Fibroblast of pulmonary artery (primary cell): ENCODE measurements at regions not wholly inside any gene's neighbourhood (a gene's known extent, or its start where the extent isn't known, plus 50 kb on each side); places are given as distances from the start of the nearest gene placed in this dataset.

Source experiments
- DNase-seq: peaks from one replicate; pipeline ENCODE4 v3.0.0-alpha.2; 2010; ENCODE audit warnings: low read depth
- H3K4me3 ChIP-seq: replicated peaks from 2 replicates; pipeline ENCODE4 v1.5.1; 2011; ENCODE audit warnings: low read depth, mild to moderate bottlenecking, control low read depth, low read length, moderate library complexity
- TF ChIP-seq, protein P1 (sequence below): IDR thresholded peaks from 2 replicates; pipeline ENCODE4 v1.5.1; 2011; ENCODE audit warnings: mild to moderate bottlenecking, control low read depth, low read length, inconsistent platforms; ENCODE audit errors: missing control alignments

DNA sequence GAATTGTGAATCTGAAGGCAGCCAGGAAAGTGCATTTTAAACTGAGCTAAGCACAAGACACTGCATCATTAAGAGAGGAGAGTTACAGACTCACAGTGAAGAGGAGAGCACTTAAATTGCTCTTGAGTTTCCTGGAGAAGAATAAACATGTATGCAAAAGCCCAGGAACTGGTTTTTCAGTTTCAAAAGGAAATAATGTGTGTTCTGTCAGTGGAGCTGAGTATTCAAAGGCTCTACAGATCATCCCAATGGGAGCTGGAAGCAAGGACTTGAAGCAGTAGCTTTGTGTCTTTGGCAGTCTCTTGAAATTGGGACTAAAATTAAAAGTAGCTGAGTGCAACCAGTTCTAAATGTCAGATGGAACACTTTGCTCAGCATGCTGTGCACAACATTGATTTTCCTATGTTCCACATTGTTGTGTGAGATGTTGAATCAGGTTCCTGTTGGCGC, 147.5 kb upstream of the ANK2 start:
- no peak overlapping the region for H3K4me3 ChIP-seq
- TF ChIP-seq, protein P1, sequence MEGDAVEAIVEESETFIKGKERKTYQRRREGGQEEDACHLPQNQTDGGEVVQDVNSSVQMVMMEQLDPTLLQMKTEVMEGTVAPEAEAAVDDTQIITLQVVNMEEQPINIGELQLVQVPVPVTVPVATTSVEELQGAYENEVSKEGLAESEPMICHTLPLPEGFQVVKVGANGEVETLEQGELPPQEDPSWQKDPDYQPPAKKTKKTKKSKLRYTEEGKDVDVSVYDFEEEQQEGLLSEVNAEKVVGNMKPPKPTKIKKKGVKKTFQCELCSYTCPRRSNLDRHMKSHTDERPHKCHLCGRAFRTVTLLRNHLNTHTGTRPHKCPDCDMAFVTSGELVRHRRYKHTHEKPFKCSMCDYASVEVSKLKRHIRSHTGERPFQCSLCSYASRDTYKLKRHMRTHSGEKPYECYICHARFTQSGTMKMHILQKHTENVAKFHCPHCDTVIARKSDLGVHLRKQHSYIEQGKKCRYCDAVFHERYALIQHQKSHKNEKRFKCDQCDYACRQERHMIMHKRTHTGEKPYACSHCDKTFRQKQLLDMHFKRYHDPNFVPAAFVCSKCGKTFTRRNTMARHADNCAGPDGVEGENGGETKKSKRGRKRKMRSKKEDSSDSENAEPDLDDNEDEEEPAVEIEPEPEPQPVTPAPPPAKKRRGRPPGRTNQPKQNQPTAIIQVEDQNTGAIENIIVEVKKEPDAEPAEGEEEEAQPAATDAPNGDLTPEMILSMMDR = no peak
- DNase-seq = no peak

DNA sequence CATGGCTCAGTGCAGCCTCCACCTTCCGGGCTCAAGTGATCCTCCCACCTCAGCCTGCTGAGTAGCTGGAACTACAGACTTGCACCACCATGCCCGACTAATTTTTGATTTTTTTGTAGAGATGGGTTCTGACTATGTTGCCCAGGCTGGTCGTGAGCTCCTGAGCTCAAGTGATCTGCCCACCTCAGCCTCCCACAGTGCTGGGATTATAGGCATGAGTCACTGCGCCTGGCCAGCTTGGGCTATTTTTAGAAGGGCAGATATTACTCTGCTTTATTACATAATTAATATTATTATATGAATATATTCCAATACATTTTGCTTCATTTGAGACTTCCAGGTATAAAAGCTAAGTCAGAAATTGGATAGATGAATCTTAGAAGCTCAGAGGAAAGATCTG, 143.7 kb upstream of the ANK2 start:
- DNase-seq = no peak
- TF ChIP-seq, protein P1 = no peak
- H3K4me3 ChIP-seq = no peak overlapping the region

DNA sequence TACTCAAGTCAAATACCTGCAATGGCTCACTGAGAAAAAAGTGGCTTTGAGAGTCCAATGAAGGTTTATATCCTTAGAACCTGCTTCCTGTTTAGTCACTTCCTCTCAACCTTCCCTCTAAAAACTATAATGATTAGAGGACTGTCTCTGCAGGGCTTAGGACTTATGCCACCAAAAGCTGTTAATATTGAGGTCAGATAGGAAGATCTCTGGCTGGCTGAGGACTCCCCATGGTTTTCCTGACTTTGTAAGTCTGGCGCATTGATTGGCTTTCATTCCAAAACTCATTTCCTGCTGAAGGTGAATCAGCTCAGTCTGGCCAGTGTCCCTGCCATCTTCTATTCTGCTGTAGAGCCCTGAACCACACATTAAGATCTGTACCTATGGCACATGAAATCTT, 140.9 kb upstream of the ANK2 start:
- no peak for DNase-seq
- no peak overlapping the region for H3K4me3 ChIP-seq
- TF ChIP-seq, protein P1 = no peak

DNA sequence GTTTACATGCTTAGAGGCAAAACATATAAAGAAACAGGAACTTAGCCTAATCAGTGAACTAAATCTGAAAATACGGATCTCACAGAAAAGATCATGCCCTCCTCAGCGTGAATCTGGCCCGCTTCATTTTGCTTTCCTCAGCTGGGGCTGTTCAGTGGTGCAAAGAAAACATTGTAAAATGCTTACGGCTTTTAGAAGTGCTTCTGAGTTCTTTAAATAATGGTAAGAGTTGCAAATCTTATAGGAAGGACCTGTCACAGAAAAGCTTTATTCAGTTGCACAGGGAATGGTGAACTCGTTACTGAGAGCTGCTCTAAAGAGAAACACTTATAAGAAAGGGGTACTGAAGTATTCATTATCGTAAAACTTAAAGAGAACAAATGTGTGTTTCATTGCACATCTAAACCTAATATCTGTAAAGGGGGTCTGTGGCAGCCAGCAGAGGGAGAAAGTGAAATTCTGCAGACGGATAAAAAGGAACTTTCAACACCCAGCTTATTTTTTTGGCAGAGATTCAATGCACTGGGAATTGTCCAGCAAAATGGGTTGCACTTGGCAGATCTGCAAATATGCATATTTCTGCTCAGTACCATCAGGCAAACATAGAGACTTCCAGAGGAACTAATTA, 139.2 kb upstream of the ANK2 start:
- DNase-seq = peak; percentile 84
- TF ChIP-seq, protein P1 = peak; percentile 42
- H3K4me3 ChIP-seq = peak overlapping the region; percentile 8

DNA sequence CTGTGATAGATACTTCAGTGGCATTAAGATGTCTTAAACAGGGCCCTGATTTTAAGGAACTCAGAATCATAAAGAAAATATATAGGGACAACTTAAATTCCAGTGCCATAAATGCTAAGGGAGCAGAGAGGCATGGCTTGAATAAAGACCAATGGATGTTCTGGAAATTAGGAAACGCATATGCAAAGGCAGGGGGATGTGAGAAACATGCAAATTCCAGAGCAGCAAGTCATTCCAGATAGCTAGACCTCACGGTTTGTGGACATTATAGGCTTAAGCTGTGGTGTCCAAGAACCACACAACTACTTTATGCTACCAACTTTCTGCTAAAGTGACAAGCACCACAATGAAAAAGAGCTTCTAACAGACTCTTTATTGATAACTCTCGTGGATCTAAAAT, 132.6 kb upstream of the ANK2 start:
- TF ChIP-seq, protein P1 = no peak
- DNase-seq = peak; percentile 63

DNA sequence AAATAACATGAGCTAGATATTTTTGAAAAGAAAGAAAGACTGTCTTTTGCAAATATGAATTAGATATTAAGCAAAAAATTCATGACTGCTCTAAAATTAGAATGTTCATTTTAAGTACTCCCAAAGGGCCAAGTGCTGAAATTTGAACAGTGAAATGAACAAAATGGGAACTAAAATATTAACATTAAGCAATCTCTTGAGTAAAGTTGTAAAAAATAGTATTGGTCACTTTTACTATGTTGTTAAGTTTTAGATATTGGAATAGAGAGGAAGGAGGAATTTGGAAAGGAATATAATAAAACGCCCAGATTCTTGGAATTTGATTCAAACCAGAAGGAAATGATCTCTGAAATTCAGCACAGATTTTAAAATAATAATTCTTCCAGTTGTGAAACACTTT, 125.9 kb upstream of the ANK2 start:
- TF ChIP-seq, protein P1 = no peak
- no peak for DNase-seq
- no peak overlapping the region for H3K4me3 ChIP-seq

More for the DNA sequence above, 132.6 kb upstream of the ANK2 start:
- H3K4me3 ChIP-seq = no peak overlapping the region

DNA sequence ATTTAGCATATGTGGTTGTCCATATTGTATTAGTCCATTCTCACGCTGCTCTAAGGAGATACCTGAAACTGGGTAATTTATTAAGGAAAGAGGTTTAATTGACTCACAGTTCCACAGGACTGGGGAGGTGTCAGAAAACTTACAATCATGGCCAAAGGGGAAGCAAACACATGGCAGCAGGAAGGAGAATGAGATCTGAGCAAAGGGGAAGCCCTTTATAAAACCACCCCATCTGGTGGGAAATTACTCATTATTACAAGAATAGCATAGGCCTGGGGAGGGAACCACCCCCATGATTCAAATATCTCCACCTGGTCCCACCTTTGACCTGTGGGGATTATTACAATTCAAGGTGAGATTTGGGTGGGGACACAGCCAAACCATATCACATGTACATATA, 122.6 kb upstream of the ANK2 start:
- DNase-seq = no peak
- H3K4me3 ChIP-seq = no peak overlapping the region
- TF ChIP-seq, protein P1 = no peak
